ENCODE measurements at regions not wholly inside any gene's neighbourhood (a gene's known extent, or its start where the extent isn't known, plus 50 kb on each side); places are given as distances from the start of the nearest gene placed in this dataset.

DNA sequence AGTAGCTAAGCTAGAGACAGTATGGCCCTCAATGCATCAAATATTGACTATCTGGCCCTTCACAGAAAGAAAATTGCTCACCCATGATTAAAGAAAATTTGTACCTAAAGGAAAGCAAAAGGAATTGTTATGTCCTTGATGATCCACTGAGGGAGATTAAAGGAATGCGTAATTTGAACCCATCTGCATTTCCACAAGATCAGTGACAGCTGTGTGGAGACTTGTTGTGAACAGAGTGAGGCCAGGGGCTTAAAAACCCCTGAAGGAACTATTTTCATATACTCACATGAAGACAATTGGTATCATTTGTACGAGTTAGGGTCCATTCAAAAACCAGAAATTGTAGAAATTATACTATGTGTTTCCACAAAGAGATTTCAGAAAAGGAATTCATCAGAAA is 1908.1 kb upstream of the SEL1L start:
- TF ChIP-seq, protein P1, sequence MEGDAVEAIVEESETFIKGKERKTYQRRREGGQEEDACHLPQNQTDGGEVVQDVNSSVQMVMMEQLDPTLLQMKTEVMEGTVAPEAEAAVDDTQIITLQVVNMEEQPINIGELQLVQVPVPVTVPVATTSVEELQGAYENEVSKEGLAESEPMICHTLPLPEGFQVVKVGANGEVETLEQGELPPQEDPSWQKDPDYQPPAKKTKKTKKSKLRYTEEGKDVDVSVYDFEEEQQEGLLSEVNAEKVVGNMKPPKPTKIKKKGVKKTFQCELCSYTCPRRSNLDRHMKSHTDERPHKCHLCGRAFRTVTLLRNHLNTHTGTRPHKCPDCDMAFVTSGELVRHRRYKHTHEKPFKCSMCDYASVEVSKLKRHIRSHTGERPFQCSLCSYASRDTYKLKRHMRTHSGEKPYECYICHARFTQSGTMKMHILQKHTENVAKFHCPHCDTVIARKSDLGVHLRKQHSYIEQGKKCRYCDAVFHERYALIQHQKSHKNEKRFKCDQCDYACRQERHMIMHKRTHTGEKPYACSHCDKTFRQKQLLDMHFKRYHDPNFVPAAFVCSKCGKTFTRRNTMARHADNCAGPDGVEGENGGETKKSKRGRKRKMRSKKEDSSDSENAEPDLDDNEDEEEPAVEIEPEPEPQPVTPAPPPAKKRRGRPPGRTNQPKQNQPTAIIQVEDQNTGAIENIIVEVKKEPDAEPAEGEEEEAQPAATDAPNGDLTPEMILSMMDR (IDR thresholded peaks at IDR 0.05): no peak
- TF ChIP-seq ZFX (IDR thresholded peaks at IDR 0.05; ENCODE audit: borderline replicate concordance): no peak

All from 22Rv1 (cell line).